ENCODE measurements at regions not wholly inside any gene's neighbourhood (a gene's known extent, or its start where the extent isn't known, plus 50 kb on each side); places are given as distances from the start of the nearest gene placed in this dataset.

GRCh38 chr10:4067531-4067930 is 282.5 kb upstream of the KLF6 start:
- TF ChIP-seq CREB1 (IDR thresholded peaks at IDR 0.05; ENCODE audit: low read depth): no peak
- no peak for TF ChIP-seq RAD21 (IDR thresholded peaks at IDR 0.05; ENCODE audit: low read depth)
- no peak for TF ChIP-seq TAF1 (IDR thresholded peaks at IDR 0.05; ENCODE audit: low read depth)
- TF ChIP-seq MAX (IDR thresholded peaks at IDR 0.05): no peak
- no peak for TF ChIP-seq YY1 (IDR thresholded peaks at IDR 0.05; ENCODE audit: low read depth)
- no peak for TF ChIP-seq TCF12 (IDR thresholded peaks at IDR 0.05; ENCODE audit: low read depth)
- TF ChIP-seq ZBTB7A (IDR thresholded peaks at IDR 0.05; ENCODE audit: low read depth): no peak
- TF ChIP-seq EP300 (IDR thresholded peaks at IDR 0.05; ENCODE audit: borderline replicate concordance): no peak
- no peak for TF ChIP-seq NFIC (IDR thresholded peaks at IDR 0.05)
- TF ChIP-seq REST (IDR thresholded peaks at IDR 0.05; ENCODE audit: low read depth): no peak
- no peak for TF ChIP-seq CEBPB (IDR thresholded peaks at IDR 0.05)
- no peak for TF ChIP-seq EGR1 (IDR thresholded peaks at IDR 0.05)
- no peak for TF ChIP-seq TEAD4 (IDR thresholded peaks at IDR 0.05)
- no peak for TF ChIP-seq FOXM1 (IDR thresholded peaks at IDR 0.05; ENCODE audit: borderline replicate concordance, low read depth)
- no peak for TF ChIP-seq USF1 (IDR thresholded peaks at IDR 0.05)

GRCh38 chr10:4066581-4067390 is 281.8 kb upstream of the KLF6 start:
- no peak for TF ChIP-seq NFIC (IDR thresholded peaks at IDR 0.05)
- TF ChIP-seq REST (IDR thresholded peaks at IDR 0.05; ENCODE audit: low read depth): no peak
- TF ChIP-seq CREB1 (IDR thresholded peaks at IDR 0.05; ENCODE audit: low read depth): no peak
- no peak for TF ChIP-seq MAX (IDR thresholded peaks at IDR 0.05)
- TF ChIP-seq ZBTB7A (IDR thresholded peaks at IDR 0.05; ENCODE audit: low read depth): no peak
- TF ChIP-seq CEBPB (IDR thresholded peaks at IDR 0.05): no peak
- TF ChIP-seq USF1 (IDR thresholded peaks at IDR 0.05): no peak
- TF ChIP-seq RAD21 (IDR thresholded peaks at IDR 0.05; ENCODE audit: low read depth): no peak
- no peak for TF ChIP-seq TEAD4 (IDR thresholded peaks at IDR 0.05)
- TF ChIP-seq TCF12 (IDR thresholded peaks at IDR 0.05; ENCODE audit: low read depth): no peak
- TF ChIP-seq EP300 (IDR thresholded peaks at IDR 0.05; ENCODE audit: borderline replicate concordance): no peak
- no peak for TF ChIP-seq EGR1 (IDR thresholded peaks at IDR 0.05)
- TF ChIP-seq YY1 (IDR thresholded peaks at IDR 0.05; ENCODE audit: low read depth): no peak
- no peak for TF ChIP-seq TAF1 (IDR thresholded peaks at IDR 0.05; ENCODE audit: low read depth)
- no peak for TF ChIP-seq FOXM1 (IDR thresholded peaks at IDR 0.05; ENCODE audit: borderline replicate concordance, low read depth)

GRCh38 chr10:4064489-4064888 is 279.5 kb upstream of the KLF6 start:
- TF ChIP-seq CREB1 (IDR thresholded peaks at IDR 0.05; ENCODE audit: low read depth): no peak
- no peak for TF ChIP-seq TCF12 (IDR thresholded peaks at IDR 0.05; ENCODE audit: low read depth)
- TF ChIP-seq FOXM1 (IDR thresholded peaks at IDR 0.05; ENCODE audit: borderline replicate concordance, low read depth): no peak
- no peak for TF ChIP-seq REST (IDR thresholded peaks at IDR 0.05; ENCODE audit: low read depth)
- TF ChIP-seq NFIC (IDR thresholded peaks at IDR 0.05): no peak
- no peak for TF ChIP-seq CEBPB (IDR thresholded peaks at IDR 0.05)
- no peak for TF ChIP-seq MAX (IDR thresholded peaks at IDR 0.05)
- TF ChIP-seq EP300 (IDR thresholded peaks at IDR 0.05; ENCODE audit: borderline replicate concordance): no peak
- TF ChIP-seq EGR1 (IDR thresholded peaks at IDR 0.05): no peak
- no peak for TF ChIP-seq YY1 (IDR thresholded peaks at IDR 0.05; ENCODE audit: low read depth)
- TF ChIP-seq TAF1 (IDR thresholded peaks at IDR 0.05; ENCODE audit: low read depth): no peak
- TF ChIP-seq ZBTB7A (IDR thresholded peaks at IDR 0.05; ENCODE audit: low read depth): no peak
- TF ChIP-seq USF1 (IDR thresholded peaks at IDR 0.05): no peak
- TF ChIP-seq RAD21 (IDR thresholded peaks at IDR 0.05; ENCODE audit: low read depth): no peak
- no peak for TF ChIP-seq TEAD4 (IDR thresholded peaks at IDR 0.05)

Measured in Ishikawa (cell line).